ENCODE measurements at regions not wholly inside any gene's neighbourhood (a gene's known extent, or its start where the extent isn't known, plus 50 kb on each side); places are given as distances from the start of the nearest gene placed in this dataset.

GRCh38 chr19:13561461-13561860 lies 55.2 kb upstream of the CACNA1A start:
- intact Hi-C loops (cut with DNase I): no loop called here
- DNase-seq (ENCODE audit: low spot score): no peak

GRCh38 chr19:13557756-13558398 lies 51.6 kb upstream of the CACNA1A start:
- intact Hi-C loops (cut with DNase I): no loop called here
- no peak for DNase-seq (ENCODE audit: low spot score)

GRCh38 chr19:13556552-13556951 lies 50.3 kb upstream of the CACNA1A start:
- no peak for DNase-seq (ENCODE audit: low spot score)
- intact Hi-C loops (cut with DNase I): no loop called here

All from cardiac septum (tissue), 1 donor.